ENCODE measurements at regions not wholly inside any gene's neighbourhood (a gene's known extent, or its start where the extent isn't known, plus 50 kb on each side); places are given as distances from the start of the nearest gene placed in this dataset.

DNA sequence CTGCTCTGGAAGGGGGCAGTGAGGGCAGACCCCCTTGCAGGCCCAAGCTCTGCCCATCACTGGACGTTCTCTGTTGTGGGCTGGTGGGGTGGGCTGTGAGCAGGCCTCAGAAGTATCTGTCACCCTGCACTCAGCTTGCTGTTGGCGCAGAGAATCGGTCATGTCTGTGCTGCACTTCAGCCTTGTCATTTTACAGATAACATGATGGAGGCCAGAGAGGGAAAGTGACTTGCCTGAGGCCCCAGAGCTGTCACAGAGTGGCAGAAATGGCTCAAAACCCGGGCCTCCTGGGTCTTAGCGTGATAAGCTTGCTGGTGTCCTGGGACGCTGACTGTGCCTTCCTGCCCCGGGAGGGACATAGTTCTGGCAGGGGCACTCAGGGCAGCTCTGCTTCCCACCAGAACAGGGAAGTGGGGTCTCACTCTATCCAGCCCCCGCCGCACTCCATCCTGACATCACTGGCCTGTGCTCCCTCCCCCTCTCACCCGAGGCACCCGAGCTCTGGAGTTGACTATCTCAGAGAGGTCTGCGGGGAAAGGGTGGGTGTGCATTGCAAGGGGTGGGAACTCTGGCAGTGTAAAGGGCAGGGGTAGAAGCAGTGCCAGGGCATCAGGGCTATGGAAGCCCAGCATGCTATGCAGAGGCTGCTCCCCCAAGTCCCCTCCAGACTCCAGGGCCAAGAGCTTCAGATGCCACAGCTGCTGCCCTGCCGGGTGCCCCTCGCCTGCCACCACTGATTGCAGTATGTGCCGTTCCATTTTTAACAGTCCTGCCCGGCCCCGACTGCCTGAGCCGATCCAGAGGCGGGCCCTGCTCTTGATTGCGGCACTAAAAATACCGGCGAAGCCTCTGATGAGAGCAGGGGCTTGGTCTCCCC, 50.4 kb upstream of the NECTIN1 start:
- no peak overlapping the region for H3K9ac ChIP-seq (ENCODE audit: low read length)
- no peaks in the 10 kb centered on the region for H4K20me1 ChIP-seq (ENCODE audit: insufficient read depth, low read length)
- no peak overlapping the region for H3K27ac Mint-ChIP-seq (ENCODE audit: unreplicated experiment)
- no peak overlapping the region for H3K4me3 ChIP-seq (ENCODE audit: insufficient read depth, low read depth, low read length)
- H3K4me3 Mint-ChIP-seq (ENCODE audit: unreplicated experiment) = no peak overlapping the region
- H3K36me3 ChIP-seq (ENCODE audit: insufficient read depth, low read length) = no peaks in the 10 kb centered on the region
- peaks cover 12% of the 10 kb centered on the region for H3K9me3 Mint-ChIP-seq (ENCODE audit: unreplicated experiment)
- no peak for TF ChIP-seq EZH2 (IDR thresholded peaks at IDR 0.05; ENCODE audit: insufficient read depth, low read length)
- TF ChIP-seq, protein P1, sequence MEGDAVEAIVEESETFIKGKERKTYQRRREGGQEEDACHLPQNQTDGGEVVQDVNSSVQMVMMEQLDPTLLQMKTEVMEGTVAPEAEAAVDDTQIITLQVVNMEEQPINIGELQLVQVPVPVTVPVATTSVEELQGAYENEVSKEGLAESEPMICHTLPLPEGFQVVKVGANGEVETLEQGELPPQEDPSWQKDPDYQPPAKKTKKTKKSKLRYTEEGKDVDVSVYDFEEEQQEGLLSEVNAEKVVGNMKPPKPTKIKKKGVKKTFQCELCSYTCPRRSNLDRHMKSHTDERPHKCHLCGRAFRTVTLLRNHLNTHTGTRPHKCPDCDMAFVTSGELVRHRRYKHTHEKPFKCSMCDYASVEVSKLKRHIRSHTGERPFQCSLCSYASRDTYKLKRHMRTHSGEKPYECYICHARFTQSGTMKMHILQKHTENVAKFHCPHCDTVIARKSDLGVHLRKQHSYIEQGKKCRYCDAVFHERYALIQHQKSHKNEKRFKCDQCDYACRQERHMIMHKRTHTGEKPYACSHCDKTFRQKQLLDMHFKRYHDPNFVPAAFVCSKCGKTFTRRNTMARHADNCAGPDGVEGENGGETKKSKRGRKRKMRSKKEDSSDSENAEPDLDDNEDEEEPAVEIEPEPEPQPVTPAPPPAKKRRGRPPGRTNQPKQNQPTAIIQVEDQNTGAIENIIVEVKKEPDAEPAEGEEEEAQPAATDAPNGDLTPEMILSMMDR (IDR thresholded peaks at IDR 0.05; ENCODE audit: insufficient read depth, low read depth, low read length) = no peak
- peaks cover 3% of the 10 kb centered on the region for H3K9me3 ChIP-seq (ENCODE audit: insufficient read depth, low read depth, low read length)
- no peak overlapping the region for H3K4me2 ChIP-seq (ENCODE audit: low read length)
- no peaks in the 10 kb centered on the region for H3K79me2 ChIP-seq (ENCODE audit: insufficient read depth, low read length)
- peaks cover 1% of the 10 kb centered on the region for H3K36me3 Mint-ChIP-seq (ENCODE audit: low read depth, unreplicated experiment)
- peaks cover 15% of the 10 kb centered on the region for H3K4me1 ChIP-seq (ENCODE audit: insufficient read depth, low read length)
- FAIRE-seq (no peak), DNase-seq (ENCODE audit: low read depth) (no peak)
- H3K27me3 Mint-ChIP-seq (ENCODE audit: low read depth, unreplicated experiment) = peaks cover 49% of the 10 kb centered on the region
- peaks cover 15% of the 10 kb centered on the region for H3K4me1 Mint-ChIP-seq (ENCODE audit: low read depth, unreplicated experiment)
- no peak overlapping the region for H2AFZ ChIP-seq (ENCODE audit: low read depth, low read length)
- H3K27me3 ChIP-seq (ENCODE audit: insufficient read depth, low read length) = peaks cover 11% of the 10 kb centered on the region
- no peak overlapping the region for H3K27ac ChIP-seq (ENCODE audit: low read depth, low read length)

Data from astrocyte (in vitro differentiated cells and primary cell).